Peyer's patch (tissue), 4 donors: ENCODE measurements at regions not wholly inside any gene's neighbourhood (a gene's known extent, or its start where the extent isn't known, plus 50 kb on each side); places are given as distances from the start of the nearest gene placed in this dataset.

Experiments used
- DNase-seq, 3 donors: peaks; one replicate each; pipeline ENCODE4 v3.0.0-alpha.2; 2017 to 2019
- H3K27ac ChIP-seq, 4 donors: fragments of 200-600 bp; sonication (generic); one replicate each; pipeline ENCODE4 v1.5.1; 2016 to 2019
- H3K27me3 ChIP-seq, 2 donors: fragments of 200-600 bp; sonication (generic); one replicate each; pipeline ENCODE4 v1.5.1; 2019
- H3K36me3 ChIP-seq, 3 donors: fragments of 200-600 bp; sonication (generic); one replicate each; pipeline ENCODE4 v1.5.1; 2016 to 2019
- H3K4me1 ChIP-seq, 4 donors: fragments of 200-600 bp; sonication (generic); one replicate each; pipeline ENCODE4 v1.5.1; 2016 to 2019
- H3K4me3 ChIP-seq, 4 donors: fragments of 200-600 bp; sonication (generic); 1 replicate in 3 of 4; 2 replicates in 1 of 4; pipeline ENCODE4 v1.5.1; 2016 to 2019; ENCODE audit warnings: mild to moderate bottlenecking in 1 of 4
- H3K9me3 ChIP-seq, 4 donors: fragments of 200-600 bp; sonication (generic); one replicate each; pipeline ENCODE4 v1.5.1; 2016 to 2019; ENCODE audit warnings: mild to moderate bottlenecking in 1 of 4
- CTCF ChIP-seq, 6 experiments: fragments of 450-650 bp in 4 of 6; fragments of 200-600 bp in 2 of 6; sonication (generic) in 1 of 6; IDR thresholded peaks; one replicate each; pipeline ENCODE4 v1.5.1; 2017 to 2019; ENCODE audit warnings: antibody characterized with exemption in 6 of 6, mild to moderate bottlenecking in 3 of 6, moderate library complexity in 1 of 6
- POLR2A ChIP-seq, 2 donors: fragments of 450-650 bp; IDR thresholded peaks; one replicate each; pipeline ENCODE4 v1.5.1; 2017; ENCODE audit warnings: antibody characterized with exemption in 2 of 2, mild to moderate bottlenecking in 2 of 2, moderate library complexity in 2 of 2

GRCh38 chr2:79355569-79355968, 157.3 kb upstream of the CTNNA2 start:
- no peak overlapping the region for H3K4me3 ChIP-seq
- no peaks in the 10 kb centered on the region for H3K27me3 ChIP-seq
- H3K4me1 ChIP-seq, result no peaks in the 10 kb centered on the region
- H3K27ac ChIP-seq, result no peak overlapping the region
- no peak for DNase-seq
- TF ChIP-seq POLR2A (IDR thresholded peaks at IDR 0.05) (no peak), CTCF (IDR thresholded peaks at IDR 0.05) (no peak)
- H3K9me3 ChIP-seq, result no peaks in the 10 kb centered on the region
- no peaks in the 10 kb centered on the region for H3K36me3 ChIP-seq

GRCh38 chr2:79327460-79327859, 167.9 kb upstream of the REG3A start:
- no peak overlapping the region for H3K27ac ChIP-seq
- H3K27me3 ChIP-seq, result no peaks in the 10 kb centered on the region
- no peak for DNase-seq
- no peak overlapping the region for H3K4me3 ChIP-seq
- TF ChIP-seq CTCF (IDR thresholded peaks at IDR 0.05) (no peak), POLR2A (IDR thresholded peaks at IDR 0.05) (no peak)
- no peaks in the 10 kb centered on the region for H3K4me1 ChIP-seq
- no peaks in the 10 kb centered on the region for H3K36me3 ChIP-seq
- H3K9me3 ChIP-seq, result no peaks in the 10 kb centered on the region

GRCh38 chr2:79320871-79321270, 161.3 kb upstream of the REG3A start:
- Histone ChIP-seq H3K9me3 (no peaks in the 10 kb centered on the region), H3K4me1 (no peaks in the 10 kb centered on the region), H3K27ac (no peak overlapping the region), H3K36me3 (no peaks in the 10 kb centered on the region), H3K27me3 (no peaks in the 10 kb centered on the region), H3K4me3 (no peak overlapping the region)
- DNase-seq, result no peak
- TF ChIP-seq POLR2A (IDR thresholded peaks at IDR 0.05) (no peak), CTCF (IDR thresholded peaks at IDR 0.05) (no peak)

- Histone ChIP-seq H3K4me3 (no peak overlapping the region), H3K27me3 (no peaks in the 10 kb centered on the region), H3K27ac (no peak overlapping the region), H3K9me3 (no peaks in the 10 kb centered on the region), H3K4me1 (no peaks in the 10 kb centered on the region), H3K36me3 (no peaks in the 10 kb centered on the region)
- TF ChIP-seq CTCF (IDR thresholded peaks at IDR 0.05), result no peak
- TF ChIP-seq POLR2A (IDR thresholded peaks at IDR 0.05), result no peak
- no peak for DNase-seq
These were observed 135.4 kb upstream of the REG3A start for GRCh38 chr2:79294994-79295393.

GRCh38 chr2:79292958-79293315, 133.4 kb upstream of the REG3A start:
- Histone ChIP-seq H3K27me3 (no peaks in the 10 kb centered on the region), H3K36me3 (no peaks in the 10 kb centered on the region), H3K4me1 (no peaks in the 10 kb centered on the region), H3K4me3 (no peak overlapping the region), H3K27ac (no peak overlapping the region), H3K9me3 (no peaks in the 10 kb centered on the region)
- DNase-seq, result no peak
- TF ChIP-seq CTCF (IDR thresholded peaks at IDR 0.05) (no peak), POLR2A (IDR thresholded peaks at IDR 0.05) (no peak)

- TF ChIP-seq CTCF (IDR thresholded peaks at IDR 0.05) (no peak), POLR2A (IDR thresholded peaks at IDR 0.05) (no peak)
- DNase-seq, result no peak
- Histone ChIP-seq H3K27ac (no peak overlapping the region), H3K4me1 (no peaks in the 10 kb centered on the region), H3K27me3 (no peaks in the 10 kb centered on the region), H3K4me3 (no peak overlapping the region), H3K36me3 (no peaks in the 10 kb centered on the region), H3K9me3 (no peaks in the 10 kb centered on the region)
These were observed 132.8 kb upstream of the REG3A start for GRCh38 chr2:79292239-79292957.
